ENCODE measurements at regions not wholly inside any gene's neighbourhood (a gene's known extent, or its start where the extent isn't known, plus 50 kb on each side); places are given as distances from the start of the nearest gene placed in this dataset.

DNA sequence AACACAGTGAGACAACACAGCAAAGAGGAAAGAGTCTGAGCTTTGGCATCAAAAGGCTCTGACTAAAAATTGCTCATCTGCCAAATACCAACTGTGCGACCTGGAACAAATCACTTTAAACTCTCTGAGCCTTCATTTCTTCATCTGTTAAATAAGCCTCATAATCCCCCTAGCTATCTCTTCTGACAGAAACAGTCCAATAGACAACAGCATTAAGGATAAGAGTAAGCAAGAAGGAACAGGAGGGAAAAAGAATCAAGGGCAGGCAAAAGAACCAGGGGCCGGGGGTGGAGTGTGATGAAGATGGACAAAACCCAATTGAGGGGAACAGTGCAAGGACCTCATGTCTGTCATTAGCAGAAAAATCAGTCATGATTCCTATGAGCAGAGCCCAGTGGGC is 79.4 kb upstream of the SETMAR start:
- TF ChIP-seq, protein P1, sequence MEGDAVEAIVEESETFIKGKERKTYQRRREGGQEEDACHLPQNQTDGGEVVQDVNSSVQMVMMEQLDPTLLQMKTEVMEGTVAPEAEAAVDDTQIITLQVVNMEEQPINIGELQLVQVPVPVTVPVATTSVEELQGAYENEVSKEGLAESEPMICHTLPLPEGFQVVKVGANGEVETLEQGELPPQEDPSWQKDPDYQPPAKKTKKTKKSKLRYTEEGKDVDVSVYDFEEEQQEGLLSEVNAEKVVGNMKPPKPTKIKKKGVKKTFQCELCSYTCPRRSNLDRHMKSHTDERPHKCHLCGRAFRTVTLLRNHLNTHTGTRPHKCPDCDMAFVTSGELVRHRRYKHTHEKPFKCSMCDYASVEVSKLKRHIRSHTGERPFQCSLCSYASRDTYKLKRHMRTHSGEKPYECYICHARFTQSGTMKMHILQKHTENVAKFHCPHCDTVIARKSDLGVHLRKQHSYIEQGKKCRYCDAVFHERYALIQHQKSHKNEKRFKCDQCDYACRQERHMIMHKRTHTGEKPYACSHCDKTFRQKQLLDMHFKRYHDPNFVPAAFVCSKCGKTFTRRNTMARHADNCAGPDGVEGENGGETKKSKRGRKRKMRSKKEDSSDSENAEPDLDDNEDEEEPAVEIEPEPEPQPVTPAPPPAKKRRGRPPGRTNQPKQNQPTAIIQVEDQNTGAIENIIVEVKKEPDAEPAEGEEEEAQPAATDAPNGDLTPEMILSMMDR (conservative IDR thresholded peaks at IDR 0.05; ENCODE audit: low read depth, low read length) = no peak
- TF ChIP-seq EZH2 (IDR thresholded peaks at IDR 0.05; ENCODE audit: borderline replicate concordance, low read depth, low read length, poor library complexity, severe bottlenecking) = no peak
- Histone ChIP-seq H3K4me1 (ENCODE audit: insufficient read depth, low read length, poor library complexity, severe bottlenecking) (no peaks in the 10 kb centered on the region), H3K4me3 (ENCODE audit: low read depth, low read length, poor library complexity, severe bottlenecking) (no peak overlapping the region), H3K27me3 (replicated peaks; ENCODE audit: insufficient read depth, low read depth, low read length, poor library complexity) (no peaks in the 10 kb centered on the region), H3K27ac (ENCODE audit: low read depth, low read length, poor library complexity, severe bottlenecking) (no peak overlapping the region), H3K36me3 (ENCODE audit: insufficient read depth, low read length, poor library complexity, severe bottlenecking) (no peaks in the 10 kb centered on the region), H3K9me3 (ENCODE audit: low read depth, low read length, poor library complexity, severe bottlenecking) (no peaks in the 10 kb centered on the region)
- no peak for DNase-seq (ENCODE audit: low spot score)
- intact Hi-C loops (cut with micrococcal nuclease; ENCODE audit: unreplicated experiment) = no loop called here
- CTCF ChIA-PET = no interaction called here
- BruUV-seq (replicated peaks) = no TSS peak
- POLR2A ChIA-PET (ENCODE audit: low non-redundant PET) = no interaction called here

DNA sequence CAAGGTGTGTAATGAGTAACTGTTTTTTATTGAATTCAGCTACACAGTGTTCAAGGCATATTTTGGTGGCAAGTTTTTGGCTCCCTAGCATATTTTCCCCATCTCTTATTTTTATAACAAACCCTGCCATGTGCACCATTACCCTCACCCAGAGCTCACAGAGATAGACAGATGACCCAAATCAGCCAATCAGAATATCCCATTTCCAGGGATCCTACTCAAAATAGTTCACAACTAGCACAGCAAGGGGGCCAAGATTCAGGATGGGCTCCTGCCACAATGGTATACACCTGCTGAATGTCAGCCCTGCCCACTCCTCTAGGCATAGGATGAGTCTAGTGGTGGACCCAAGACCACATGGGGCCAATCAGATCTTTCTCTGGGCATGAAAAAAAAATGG is 78.8 kb upstream of the SETMAR start:
- no TSS peak for BruUV-seq (replicated peaks)
- no peak for DNase-seq (ENCODE audit: low spot score)
- CTCF ChIA-PET = no interaction called here
- H3K27me3 ChIP-seq (replicated peaks; ENCODE audit: insufficient read depth, low read depth, low read length, poor library complexity) = no peaks in the 10 kb centered on the region
- intact Hi-C loops (cut with micrococcal nuclease; ENCODE audit: unreplicated experiment) = no loop called here
- TF ChIP-seq EZH2 (IDR thresholded peaks at IDR 0.05; ENCODE audit: borderline replicate concordance, low read depth, low read length, poor library complexity, severe bottlenecking) = no peak
- TF ChIP-seq, protein P1 (conservative IDR thresholded peaks at IDR 0.05; ENCODE audit: low read depth, low read length) = no peak
- H3K4me1 ChIP-seq (ENCODE audit: insufficient read depth, low read length, poor library complexity, severe bottlenecking) = no peaks in the 10 kb centered on the region
- POLR2A ChIA-PET (ENCODE audit: low non-redundant PET) = no interaction called here
- H3K27ac ChIP-seq (ENCODE audit: low read depth, low read length, poor library complexity, severe bottlenecking) = no peak overlapping the region
- H3K36me3 ChIP-seq (ENCODE audit: insufficient read depth, low read length, poor library complexity, severe bottlenecking) = no peaks in the 10 kb centered on the region
- no peaks in the 10 kb centered on the region for H3K9me3 ChIP-seq (ENCODE audit: low read depth, low read length, poor library complexity, severe bottlenecking)
- H3K4me3 ChIP-seq (ENCODE audit: low read depth, low read length, poor library complexity, severe bottlenecking) = no peak overlapping the region

DNA sequence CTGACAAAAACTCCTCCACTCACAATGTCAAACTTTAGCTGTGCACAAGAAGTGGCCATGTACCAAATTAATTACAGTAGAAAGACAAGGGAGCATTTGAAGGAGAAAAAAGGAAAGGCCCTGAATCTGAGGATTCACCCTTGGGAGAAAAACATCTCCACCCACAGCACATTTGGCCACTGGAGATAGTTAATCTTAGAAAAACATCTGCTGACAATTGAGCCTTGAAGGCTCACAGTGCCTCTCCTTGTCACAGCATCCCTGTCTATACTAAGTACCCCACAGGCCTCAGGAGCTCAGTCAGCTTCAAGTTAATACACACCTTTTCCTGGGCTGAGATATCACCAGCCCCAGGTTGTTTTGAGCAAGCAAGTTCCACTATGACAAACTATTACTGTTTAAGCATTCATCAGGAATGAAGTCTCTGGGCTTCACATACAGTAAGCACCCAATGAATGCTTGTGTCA is 78.1 kb upstream of the SETMAR start:
- ChIA-PET POLR2A (ENCODE audit: low non-redundant PET) (no interaction called here), CTCF (no interaction called here)
- BruUV-seq (replicated peaks) = no TSS peak

More for the DNA sequence above, 78.1 kb upstream of the SETMAR start:
- H3K9me3 ChIP-seq (ENCODE audit: low read depth, low read length, poor library complexity, severe bottlenecking) = no peaks in the 10 kb centered on the region
- H3K27ac ChIP-seq (ENCODE audit: low read depth, low read length, poor library complexity, severe bottlenecking) = no peak overlapping the region
- TF ChIP-seq, protein P1 (conservative IDR thresholded peaks at IDR 0.05; ENCODE audit: low read depth, low read length) = no peak
- no peak for TF ChIP-seq EZH2 (IDR thresholded peaks at IDR 0.05; ENCODE audit: borderline replicate concordance, low read depth, low read length, poor library complexity, severe bottlenecking)
- intact Hi-C loops (cut with micrococcal nuclease; ENCODE audit: unreplicated experiment) = no loop called here
- DNase-seq (ENCODE audit: low spot score) = no peak
- H3K27me3 ChIP-seq (replicated peaks; ENCODE audit: insufficient read depth, low read depth, low read length, poor library complexity) = no peaks in the 10 kb centered on the region
- H3K4me3 ChIP-seq (ENCODE audit: low read depth, low read length, poor library complexity, severe bottlenecking) = no peak overlapping the region
- no peaks in the 10 kb centered on the region for H3K36me3 ChIP-seq (ENCODE audit: insufficient read depth, low read length, poor library complexity, severe bottlenecking)
- no peaks in the 10 kb centered on the region for H3K4me1 ChIP-seq (ENCODE audit: insufficient read depth, low read length, poor library complexity, severe bottlenecking)
